ENCODE measurements at regions not wholly inside any gene's neighbourhood (a gene's known extent, or its start where the extent isn't known, plus 50 kb on each side); places are given as distances from the start of the nearest gene placed in this dataset.

GRCh38 chr2:19549821-19550220 is 191.4 kb upstream of the OSR1 start:
- no peak overlapping the region for H3K27ac ChIP-seq (ENCODE audit: insufficient read length, low read depth, low read length)
- Mint-ChIP-seq H3K9me3 (no peaks in the 10 kb centered on the region), H3K27ac (no peak overlapping the region), H3K4me1 (no peaks in the 10 kb centered on the region), H3K36me3 (ENCODE audit: insufficient read depth in 1 of 3, low read depth in 3 of 3) (no peaks in the 10 kb centered on the region), H3K27me3 (ENCODE audit: low read depth) (no peaks in the 10 kb centered on the region), H3K4me3 (no peak overlapping the region)
- H3T11ph ChIP-seq (ENCODE audit: low read length): no peak overlapping the region
- H3K23ac ChIP-seq (ENCODE audit: insufficient read length, low read depth, low read length): no peak overlapping the region
- H3K27me3 ChIP-seq (ENCODE audit: insufficient read depth, low read length): no peaks in the 10 kb centered on the region
- no peak overlapping the region for H2BK12ac ChIP-seq (ENCODE audit: insufficient read length, low read depth, low read length)
- H2AFZ ChIP-seq (ENCODE audit: low read length): no peak overlapping the region
- H2BK120ac ChIP-seq (ENCODE audit: low read depth, low read length, poor library complexity, severe bottlenecking): no peak overlapping the region
- DNase-seq: no peak
- no peaks in the 10 kb centered on the region for H3K4me1 ChIP-seq (ENCODE audit: insufficient read depth, low read length)
- no CpG with 5 or more reads among the region's 1 CpG for WGBS (ENCODE audit: extremely low coverage, insufficient read length, low lambda C conversion rate)
- no peak overlapping the region for H3K9ac ChIP-seq (ENCODE audit: extremely low read depth, insufficient read length, low read length)
- H3K18ac ChIP-seq (ENCODE audit: insufficient read length, low read depth, low read length): no peak overlapping the region
- no peaks in the 10 kb centered on the region for H3K23me2 ChIP-seq (ENCODE audit: insufficient read length, low read depth, low read length, poor library complexity, severe bottlenecking)
- no peak overlapping the region for H2BK20ac ChIP-seq (ENCODE audit: low read depth, low read length, poor library complexity, severe bottlenecking)
- H3K4ac ChIP-seq (ENCODE audit: low read depth, low read length): no peak overlapping the region
- no peaks in the 10 kb centered on the region for H4K20me1 ChIP-seq (ENCODE audit: control insufficient read depth, insufficient read depth, insufficient read length)
- no peak overlapping the region for H4K8ac ChIP-seq (replicated peaks; ENCODE audit: insufficient read length, low read depth, low read length)
- H4K5ac ChIP-seq (ENCODE audit: insufficient read length, low read depth, low read length): no peak overlapping the region
- no peak overlapping the region for H2AK5ac ChIP-seq (ENCODE audit: insufficient read length, low read length)
- H4K91ac ChIP-seq (ENCODE audit: insufficient read length, low read depth, low read length): no peak overlapping the region
- no peak overlapping the region for H3K14ac ChIP-seq (ENCODE audit: insufficient read depth, low read length)
- no peak overlapping the region for H3K56ac ChIP-seq (ENCODE audit: insufficient read length, low read depth, low read length)
- H3K79me1 ChIP-seq (ENCODE audit: insufficient read depth, low read depth, low read length, poor library complexity, severe bottlenecking): no peaks in the 10 kb centered on the region
- no peak overlapping the region for H2BK5ac ChIP-seq (ENCODE audit: insufficient read length, low read length)
- H2BK15ac ChIP-seq (ENCODE audit: low read depth, low read length): no peak overlapping the region
- H3K4me2 ChIP-seq (ENCODE audit: insufficient read depth, insufficient read length, low read length): no peak overlapping the region
- H3K79me2 ChIP-seq (ENCODE audit: insufficient read depth, low read length): no peaks in the 10 kb centered on the region
- no peak for TF ChIP-seq CTCF (conservative IDR thresholded peaks at IDR 0.05)
- H3K9me3 ChIP-seq (ENCODE audit: control insufficient read depth, low read depth, low read length): no peaks in the 10 kb centered on the region

Data from H9 (cell line).